Breast epithelium (tissue), 3 donors: ENCODE measurements at regions not wholly inside any gene's neighbourhood (a gene's known extent, or its start where the extent isn't known, plus 50 kb on each side); places are given as distances from the start of the nearest gene placed in this dataset.

Experiments
- POLR2A ChIP-seq: fragments of 450-650 bp; IDR thresholded peaks from one replicate; pipeline ENCODE4 v1.6.1; 2016; ENCODE audit warnings: antibody characterized with exemption, mild to moderate bottlenecking, moderate library complexity
- POLR2AphosphoS5 ChIP-seq, 3 donors: sonication (generic); formaldehyde crosslinking; IDR thresholded peaks; one replicate each; pipeline ENCODE4 v1.6.1; 2017; ENCODE audit warnings: antibody characterized with exemption in 3 of 3
- TF ChIP-seq, protein P1 (sequence below), 3 donors: fragments of 450-650 bp; IDR thresholded peaks; one replicate each; pipeline ENCODE4 v1.5.1; 2016 to 2017; ENCODE audit warnings: antibody characterized with exemption in 3 of 3, mild to moderate bottlenecking in 3 of 3, moderate library complexity in 3 of 3

DNA sequence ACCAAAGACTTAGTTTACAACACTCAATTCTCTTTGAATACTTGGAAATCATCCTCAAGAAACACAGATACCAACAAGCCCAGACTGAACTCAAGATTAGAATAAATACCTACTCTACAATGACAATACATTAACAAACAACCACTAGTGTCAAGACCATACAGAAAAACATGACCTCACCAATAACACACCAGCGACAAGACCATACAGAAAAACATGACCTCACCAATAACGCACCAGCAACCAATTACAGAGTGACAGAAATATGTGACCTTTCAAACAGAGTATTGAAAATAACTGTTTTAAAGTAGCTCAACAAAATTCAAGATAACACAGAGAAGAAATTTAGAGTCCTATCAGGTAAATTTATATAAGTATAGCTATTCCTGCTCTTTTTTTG is 876.0 kb downstream of the EPHA3 start:
- TF ChIP-seq, protein P1, sequence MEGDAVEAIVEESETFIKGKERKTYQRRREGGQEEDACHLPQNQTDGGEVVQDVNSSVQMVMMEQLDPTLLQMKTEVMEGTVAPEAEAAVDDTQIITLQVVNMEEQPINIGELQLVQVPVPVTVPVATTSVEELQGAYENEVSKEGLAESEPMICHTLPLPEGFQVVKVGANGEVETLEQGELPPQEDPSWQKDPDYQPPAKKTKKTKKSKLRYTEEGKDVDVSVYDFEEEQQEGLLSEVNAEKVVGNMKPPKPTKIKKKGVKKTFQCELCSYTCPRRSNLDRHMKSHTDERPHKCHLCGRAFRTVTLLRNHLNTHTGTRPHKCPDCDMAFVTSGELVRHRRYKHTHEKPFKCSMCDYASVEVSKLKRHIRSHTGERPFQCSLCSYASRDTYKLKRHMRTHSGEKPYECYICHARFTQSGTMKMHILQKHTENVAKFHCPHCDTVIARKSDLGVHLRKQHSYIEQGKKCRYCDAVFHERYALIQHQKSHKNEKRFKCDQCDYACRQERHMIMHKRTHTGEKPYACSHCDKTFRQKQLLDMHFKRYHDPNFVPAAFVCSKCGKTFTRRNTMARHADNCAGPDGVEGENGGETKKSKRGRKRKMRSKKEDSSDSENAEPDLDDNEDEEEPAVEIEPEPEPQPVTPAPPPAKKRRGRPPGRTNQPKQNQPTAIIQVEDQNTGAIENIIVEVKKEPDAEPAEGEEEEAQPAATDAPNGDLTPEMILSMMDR (IDR thresholded peaks at IDR 0.05) = no peak
- TF ChIP-seq POLR2A = no peak
- TF ChIP-seq POLR2AphosphoS5 (IDR thresholded peaks at IDR 0.05) = no peak
